Fibroblast of peridontal ligament (primary cell): ENCODE measurements at regions not wholly inside any gene's neighbourhood (a gene's known extent, or its start where the extent isn't known, plus 50 kb on each side); places are given as distances from the start of the nearest gene placed in this dataset.
"Not testable (repeated sequence)": the region's sequence is repeated elsewhere in the genome, so short reads cannot be mapped to it uniquely, and the experiment has no call there.

Experiments used
- DNase-seq: peaks from one replicate; pipeline ENCODE4 v3.0.0-alpha.2; 2010; ENCODE audit errors: extremely low read depth

DNA sequence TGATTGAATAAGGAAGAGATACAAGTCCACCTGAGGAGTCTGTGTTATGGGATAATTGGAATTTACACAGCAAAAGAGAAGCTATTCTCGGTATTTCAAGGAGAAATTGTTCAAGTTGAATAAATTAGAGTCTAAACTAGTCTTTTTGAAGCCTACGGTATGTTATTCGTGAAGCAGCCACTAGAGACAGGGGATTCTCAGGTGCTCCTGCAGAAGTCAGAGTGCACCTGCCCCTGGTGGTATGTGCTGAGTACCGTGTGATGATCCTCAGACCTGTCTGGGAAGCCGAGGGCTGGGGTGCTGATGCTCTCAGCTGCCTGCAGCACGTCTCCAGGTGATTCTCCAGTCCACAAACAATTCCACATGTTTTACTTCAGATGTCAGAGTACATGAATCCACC lies 1171.7 kb downstream of the RPIA start:
- not testable (repeated sequence) for DNase-seq

DNA sequence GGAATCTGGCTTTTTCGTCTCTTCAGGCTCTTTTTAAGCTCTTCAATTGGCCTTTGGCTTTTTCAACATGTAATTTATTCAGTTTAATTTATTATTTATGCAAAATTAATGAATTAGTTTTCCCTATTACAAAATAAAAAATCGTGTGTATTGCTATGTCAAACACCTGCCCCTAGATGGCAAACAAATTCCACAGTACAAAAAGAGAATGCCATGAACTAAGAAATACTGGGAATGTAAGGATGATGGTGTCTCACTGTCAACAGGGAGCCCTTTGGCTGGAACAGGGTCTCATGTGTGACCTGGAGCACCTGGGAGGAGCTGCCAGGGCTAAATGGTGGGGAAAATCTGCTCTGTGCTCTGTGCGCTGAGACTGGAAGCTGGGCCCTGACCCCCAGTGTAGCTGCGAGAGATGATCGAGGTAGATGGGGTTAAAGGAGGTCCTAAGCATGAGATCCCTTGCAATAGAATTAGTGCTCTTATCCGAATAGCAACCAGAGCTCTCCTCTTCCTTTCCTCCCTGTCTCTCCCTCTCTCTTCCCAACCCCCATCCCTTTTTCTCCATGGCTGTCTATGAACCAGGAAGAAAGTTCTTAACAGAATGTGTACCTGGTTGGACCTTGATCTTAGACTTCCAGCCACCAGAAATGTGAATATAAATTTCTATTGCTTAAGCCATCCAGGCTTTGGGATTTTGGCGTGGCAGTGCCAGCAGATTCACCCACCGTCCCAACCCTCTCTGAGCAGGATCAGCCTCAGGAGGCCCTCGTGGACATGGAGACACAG lies 1183.5 kb downstream of the RPIA start:
- DNase-seq = not testable (repeated sequence)

DNA sequence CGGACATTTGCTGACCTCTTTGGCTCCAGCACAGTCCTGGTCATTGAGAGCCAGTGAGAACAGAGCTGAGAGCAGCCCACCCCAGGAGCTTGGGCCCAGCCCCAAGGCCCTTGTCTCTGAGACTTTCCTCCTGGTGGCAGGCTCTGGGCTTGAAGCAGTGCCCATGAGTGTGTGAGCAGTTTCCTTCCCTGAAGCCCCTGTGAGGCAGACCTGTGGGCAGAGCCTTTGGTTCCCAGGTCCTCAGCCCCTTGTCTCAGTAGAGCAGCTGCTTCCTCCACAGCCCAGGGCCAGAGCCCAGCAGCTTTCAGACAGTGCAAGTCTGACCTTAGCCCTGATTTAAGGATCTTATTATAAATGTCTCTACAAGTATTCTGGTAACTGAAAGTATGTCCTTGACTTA lies 1185.0 kb downstream of the RPIA start:
- not testable (repeated sequence) for DNase-seq

DNA sequence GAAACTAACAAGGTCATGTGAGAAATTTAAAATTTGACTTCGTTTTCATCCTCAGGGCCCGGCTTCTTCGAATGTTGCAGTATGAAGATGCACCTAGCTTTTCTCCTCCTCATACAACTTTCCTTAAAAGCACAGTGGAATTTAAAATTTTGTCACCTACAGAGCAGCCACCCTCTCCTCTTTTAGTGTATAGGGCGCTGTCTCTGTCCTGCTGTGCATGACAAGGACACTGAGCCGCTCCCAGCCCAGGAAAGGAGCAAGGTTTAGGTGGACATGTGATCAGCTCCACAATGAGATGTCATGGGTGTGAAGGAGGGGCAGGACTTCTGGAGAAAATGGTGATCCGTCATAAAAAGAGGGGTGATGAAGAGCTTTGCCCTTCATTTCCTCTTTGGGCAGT lies 1185.4 kb downstream of the RPIA start:
- DNase-seq = not testable (repeated sequence)

DNA sequence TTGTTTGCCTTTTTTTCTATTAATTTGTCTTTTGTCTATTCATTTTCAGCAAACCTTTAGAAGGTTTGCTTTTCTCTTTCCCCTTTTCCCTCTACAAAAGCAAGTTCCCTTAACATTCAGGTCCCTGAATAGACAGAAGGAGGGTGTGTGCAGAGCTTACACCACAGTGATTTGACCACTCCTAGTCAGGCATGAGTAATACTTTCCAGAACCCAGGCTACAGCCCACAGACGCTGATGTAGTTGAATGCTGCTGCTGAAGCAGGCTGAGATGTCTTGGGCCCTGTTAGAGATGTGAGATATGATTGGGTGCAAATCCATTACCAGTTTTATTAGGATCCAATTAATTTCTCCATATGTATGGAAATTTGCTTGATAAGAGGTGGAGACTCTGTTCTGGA lies 1191.4 kb downstream of the RPIA start:
- not testable (repeated sequence) for DNase-seq

DNA sequence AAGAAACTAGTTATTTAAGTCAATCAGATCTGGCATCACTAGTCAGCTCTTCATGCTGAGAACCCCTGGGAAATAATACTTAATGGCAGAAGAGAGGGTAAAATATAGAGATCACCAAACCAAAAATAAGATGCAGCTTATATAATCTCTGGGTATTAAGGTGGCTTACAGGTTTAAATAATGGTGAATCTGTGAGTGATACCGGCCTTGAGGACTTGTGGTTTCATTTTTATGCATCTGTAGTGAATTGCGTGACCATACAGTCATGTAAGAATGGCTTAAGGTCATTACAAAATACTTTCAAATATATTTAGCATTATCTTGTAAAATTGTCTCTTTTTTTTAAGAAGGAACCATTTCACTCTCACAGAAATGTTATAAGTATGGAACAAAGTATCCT lies 1192.2 kb downstream of the RPIA start:
- not testable (repeated sequence) for DNase-seq

DNA sequence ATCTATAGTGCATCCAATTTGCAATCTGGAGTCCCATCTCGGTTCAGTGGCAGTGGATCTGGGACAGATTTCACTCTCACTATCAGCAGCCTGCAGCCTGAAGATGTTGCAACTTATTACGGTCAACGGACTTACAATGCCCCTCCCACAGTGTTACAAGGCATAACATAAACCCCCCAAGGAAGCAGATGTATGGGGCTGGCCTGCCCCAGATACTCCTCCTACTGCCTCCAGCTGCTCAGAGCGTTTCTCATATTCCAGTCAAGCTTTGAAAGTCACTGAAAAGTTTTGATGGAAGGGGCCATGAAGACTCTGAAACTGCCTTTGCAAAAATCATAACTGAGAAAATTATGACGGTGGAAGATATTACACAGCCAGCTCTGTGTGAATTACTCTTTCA lies 1193.6 kb downstream of the RPIA start:
- not testable (repeated sequence) for DNase-seq

DNA sequence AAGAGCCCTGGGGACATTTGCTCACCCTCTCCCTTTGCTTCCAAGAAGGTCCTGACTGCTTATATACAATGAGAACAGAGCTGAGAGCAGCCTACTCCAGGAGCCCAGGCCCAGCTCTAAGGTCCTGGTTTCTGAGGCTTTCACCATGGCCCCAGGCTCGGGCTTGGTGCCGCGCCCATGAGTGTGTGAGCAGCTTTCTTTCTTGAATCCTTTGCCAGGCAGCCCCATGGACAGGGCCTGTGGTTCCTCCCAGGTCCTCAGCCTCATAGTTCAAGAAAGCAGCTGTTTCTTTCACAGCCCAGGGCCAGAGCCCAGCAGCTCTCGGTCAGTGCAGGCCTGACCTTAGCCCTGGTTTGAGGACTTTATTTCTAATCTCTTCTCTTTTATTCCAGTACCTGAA lies 1197.2 kb downstream of the RPIA start:
- not testable (repeated sequence) for DNase-seq

DNA sequence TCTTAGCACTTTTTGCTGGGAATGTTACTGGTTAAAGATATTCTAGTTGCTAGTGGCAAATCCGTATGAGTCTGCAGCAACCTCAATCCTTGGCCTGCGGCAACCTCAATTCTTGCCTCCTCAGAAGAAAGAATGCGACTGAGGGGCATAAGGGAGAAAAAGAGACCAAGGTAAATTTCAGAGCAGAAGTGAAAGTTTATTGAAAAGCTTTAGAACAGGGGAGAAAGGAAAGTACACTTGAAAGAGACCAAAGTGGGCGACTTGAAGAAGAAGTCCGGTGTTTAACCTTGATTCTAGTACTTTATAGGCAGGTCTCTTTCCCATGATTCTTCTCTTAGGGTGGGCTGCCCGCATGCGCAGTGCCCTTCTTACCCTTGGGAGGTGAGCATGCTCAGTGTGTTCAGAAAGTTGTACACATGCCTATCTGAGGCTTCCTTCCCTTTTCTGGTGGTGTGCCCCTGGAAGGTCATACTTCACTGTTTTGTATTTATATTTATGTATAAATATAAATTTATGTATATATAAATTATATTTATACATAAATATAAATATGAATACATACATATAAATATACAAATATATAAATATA lies 1198.8 kb downstream of the RPIA start:
- DNase-seq = not testable (repeated sequence)

DNA sequence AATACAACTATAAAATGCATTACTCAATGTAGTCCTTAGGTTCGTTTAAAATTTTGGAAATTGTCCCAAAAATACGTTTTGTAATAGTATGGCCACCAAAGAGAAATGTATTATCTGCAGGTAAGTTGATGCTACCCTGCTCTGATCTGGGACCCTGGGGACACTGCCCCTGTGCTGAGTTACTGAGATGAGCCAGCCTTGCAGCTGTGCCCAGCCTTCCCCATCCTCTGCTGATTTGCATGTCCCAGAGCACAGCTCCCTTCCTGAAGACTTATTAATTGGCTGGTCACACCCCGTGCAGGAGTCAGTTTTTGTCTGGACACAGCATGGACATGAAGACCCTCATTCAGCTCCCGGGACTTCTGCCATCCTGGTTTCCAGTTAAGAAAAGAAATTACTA lies 1203.5 kb downstream of the RPIA start:
- DNase-seq = not testable (repeated sequence)

DNA sequence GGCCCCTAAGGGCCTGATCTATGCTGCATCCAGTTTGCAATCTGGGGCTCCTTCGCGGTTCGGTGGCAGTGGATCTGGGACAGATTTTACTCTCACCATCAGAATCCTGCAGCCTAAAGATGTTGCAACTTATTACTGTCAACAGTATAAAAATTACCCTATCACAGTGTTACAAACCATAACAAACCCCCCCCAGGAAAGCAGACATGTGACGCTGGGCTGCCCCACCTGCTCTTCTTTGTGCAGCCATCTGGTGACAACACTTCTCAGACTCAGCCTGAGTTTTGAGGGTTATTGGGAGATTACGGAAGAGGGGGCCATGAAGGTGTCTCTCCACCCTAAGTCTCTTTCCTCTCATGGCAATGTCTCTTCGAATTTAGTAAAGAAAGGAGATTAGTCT lies 1204.2 kb downstream of the RPIA start:
- DNase-seq = not testable (repeated sequence)

DNA sequence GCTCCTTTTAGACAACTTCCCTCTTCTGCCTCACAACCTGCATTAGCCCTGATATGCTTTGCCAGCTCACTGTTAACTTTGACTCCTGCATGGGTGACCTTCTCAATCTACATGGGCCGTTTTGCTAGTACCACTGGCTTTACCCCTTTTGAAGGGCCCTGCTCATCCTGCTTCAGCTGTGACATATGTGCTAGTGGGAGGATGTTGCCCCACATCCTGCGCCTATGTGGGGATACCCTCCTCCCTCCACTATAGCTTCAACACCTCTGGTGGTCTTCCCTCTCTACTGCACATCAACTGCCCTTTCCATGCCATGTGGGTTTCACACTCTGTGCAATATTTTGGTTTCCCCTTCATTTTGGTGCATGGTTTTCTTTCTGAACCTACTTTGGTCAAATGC lies 1235.5 kb downstream of the RPIA start:
- not testable (repeated sequence) for DNase-seq

DNA sequence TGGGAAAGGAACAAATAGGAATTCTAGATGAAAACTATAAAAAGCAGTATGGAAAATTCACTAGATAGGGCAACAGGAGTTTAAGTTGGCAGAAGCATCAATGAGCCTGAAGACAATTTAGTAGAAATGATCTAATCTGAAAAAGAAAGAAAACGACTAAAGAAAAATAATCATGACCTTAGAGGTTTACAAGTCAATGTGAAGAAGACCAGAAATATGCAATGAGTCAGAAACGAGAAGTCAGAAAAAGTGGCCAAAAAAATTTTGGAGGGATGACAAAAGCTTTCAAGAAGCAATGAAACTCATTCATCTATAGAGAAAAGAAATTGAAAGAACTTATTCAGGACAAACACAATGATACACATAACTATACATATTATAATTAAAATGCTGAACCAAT lies 1244.0 kb downstream of the RPIA start:
- DNase-seq = peak; percentile 90

DNA sequence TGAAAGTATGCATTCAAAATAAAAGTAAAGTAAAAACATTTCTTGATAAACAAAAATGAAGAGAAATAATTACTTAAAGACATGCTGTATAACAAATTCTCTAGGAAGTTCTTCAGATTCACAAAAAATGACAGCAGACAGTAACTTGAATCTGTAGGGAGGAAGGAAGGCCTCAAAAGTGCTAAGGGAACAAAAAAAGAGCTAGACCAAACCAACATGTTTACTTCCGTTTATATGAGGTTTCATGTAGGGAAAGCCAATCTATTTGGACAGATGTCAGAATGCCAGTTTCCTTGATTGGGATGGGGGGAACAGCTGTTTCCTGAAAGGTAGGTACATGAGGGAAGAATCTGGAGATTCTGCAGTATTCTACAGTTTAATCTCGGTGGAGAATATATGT lies 1244.5 kb downstream of the RPIA start:
- peak; percentile 32 for DNase-seq

DNA sequence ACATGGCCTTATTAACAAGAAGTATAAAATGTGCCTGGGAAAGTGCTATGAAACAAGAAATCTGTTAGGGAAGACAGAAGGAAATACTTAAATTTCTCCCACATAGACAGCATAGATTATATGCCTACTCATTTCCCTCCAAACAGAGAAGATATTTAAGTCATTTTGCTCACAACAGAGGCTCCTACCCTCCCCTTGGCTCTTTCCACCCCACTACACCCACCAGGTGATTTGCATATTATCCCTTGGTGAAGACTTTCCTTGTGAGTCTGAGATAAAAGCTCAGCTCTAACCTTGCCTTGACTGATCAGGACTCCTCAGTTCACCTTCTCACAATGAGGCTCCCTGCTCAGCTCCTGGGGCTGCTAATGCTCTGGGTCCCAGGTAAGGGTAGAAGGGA lies 1245.1 kb downstream of the RPIA start:
- not testable (repeated sequence) for DNase-seq

DNA sequence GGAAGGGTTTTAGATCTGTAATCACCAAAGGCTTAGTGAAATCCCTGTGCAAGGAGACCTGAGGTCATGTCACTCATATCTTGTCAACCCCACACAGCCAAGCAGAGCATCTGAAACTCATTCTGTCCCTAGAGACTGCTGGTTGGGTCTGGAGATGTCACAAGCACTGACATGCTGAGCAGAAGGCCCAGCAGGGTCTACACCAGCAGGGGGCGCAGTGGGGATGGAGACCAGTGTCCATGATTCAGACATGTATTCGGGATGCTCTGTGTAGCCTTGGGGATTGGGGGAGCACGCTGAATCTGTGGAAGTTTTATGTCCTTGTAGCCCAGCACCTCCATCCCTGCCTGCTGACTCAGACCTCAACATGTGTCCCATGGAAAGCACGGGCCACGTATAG lies 1247.3 kb downstream of the RPIA start:
- not testable (repeated sequence) for DNase-seq

DNA sequence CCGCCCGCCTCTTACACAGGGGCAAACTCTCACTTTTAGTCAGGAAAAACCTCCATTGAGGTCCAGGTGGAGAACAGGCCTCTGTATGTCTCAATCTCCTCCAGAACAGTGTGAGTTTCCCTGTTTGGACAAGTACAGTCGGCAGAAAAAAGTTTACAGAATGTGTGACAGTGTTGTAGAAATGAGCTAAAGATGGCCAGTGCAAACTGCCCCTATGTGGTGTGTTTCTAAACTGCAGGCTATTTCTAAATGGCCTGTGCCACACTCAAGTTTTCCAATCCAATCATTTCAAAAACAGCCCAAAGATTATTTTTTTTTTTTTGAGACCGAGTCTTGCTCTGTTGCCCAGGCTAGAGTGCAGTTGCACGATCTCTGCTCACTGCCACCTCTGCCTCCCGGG lies 1252.8 kb downstream of the RPIA start:
- not testable (repeated sequence) for DNase-seq

DNA sequence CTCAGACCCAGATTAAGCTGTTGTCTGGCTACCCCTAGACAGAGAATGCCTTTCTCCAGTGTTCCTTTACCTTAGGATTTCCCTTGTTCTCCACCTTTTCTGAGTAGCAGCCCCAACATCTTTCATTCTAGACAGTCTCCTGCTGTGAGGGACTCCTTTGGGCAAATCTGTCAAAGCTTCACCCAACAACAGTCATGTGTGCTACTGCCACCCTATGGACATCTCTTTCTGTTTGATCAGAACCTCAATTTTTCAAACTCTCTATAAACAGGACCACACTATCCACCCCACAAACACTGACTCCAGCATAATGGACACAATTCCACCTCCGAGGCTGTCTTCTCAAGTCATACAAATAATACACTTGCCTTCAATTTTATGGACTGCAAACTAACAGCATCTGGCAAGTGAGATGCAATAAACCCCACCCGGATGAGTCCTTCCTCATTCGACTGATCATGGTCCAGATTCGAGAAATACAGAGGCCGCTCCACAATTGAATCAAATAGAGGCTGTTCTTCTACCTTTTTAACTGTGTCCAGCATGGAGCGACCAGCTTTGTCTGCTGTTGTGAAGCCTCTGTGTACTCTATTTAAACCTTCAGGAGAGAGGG lies 1253.6 kb downstream of the RPIA start:
- not testable (repeated sequence) for DNase-seq

DNA sequence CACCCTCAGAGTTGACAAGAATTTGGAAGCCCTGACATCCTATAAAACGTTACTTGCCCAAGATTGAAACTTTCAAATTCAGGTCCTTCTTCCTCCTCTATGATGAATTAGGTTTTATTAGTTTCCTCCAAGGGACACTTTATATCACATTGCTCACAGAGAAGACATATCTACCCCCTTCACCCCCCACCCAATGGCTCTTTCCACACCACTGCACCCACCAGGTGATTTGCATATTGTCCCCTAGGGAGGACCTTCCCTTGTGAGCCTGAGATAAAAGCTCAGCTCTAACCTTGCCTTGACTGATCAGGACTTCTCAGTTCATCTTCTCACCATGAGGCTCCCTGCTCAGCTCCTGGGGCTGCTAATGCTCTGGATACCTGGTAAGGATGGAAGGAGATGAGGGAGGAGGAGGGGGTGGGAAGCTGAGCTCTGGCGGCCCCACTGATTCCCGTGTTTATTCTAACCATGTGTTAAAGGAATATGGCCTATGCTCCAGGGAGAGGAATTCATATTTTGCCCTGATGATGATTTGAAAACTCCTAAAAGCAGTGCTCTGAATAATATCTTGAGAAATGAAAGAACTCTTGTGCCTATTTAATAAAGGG lies 1255.8 kb downstream of the RPIA start:
- DNase-seq = not testable (repeated sequence)

DNA sequence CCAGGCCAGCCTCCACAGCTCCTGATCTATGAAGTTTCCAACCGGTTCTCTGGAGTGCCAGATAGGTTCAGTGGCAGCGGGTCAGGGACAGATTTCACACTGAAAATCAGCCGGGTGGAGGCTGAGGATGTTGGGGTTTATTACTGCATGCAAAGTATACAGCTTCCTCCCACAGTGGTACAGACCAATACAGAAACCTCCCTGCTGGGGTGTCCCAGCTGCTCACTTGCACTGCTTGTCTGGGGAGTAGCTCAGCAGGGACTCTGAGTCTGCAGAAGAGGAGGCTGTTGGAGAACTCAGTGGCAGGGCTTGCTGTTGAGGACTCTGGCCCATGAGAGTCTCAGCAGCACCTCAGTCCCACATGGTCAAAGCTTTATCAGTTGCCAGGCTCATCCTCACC lies 1256.6 kb downstream of the RPIA start:
- DNase-seq = not testable (repeated sequence)

DNA sequence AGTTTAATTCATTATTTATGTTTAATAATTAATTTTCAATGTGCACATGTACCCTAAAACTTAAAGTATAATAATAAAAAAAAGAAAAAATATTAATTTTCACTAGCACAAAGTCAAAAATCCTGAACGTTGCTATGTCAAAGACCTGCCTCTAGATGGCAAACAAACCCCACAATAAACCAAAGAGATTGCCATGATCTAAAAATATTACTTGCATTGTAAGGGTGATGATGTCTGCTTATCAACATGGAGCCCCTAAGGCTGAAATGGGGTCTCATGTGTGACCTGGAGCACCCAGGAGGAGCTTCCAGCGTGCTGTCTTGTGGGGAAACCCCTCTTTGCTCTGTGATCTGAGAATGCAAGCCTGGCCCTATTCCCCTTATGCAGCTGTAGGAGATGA lies 1259.3 kb downstream of the RPIA start:
- not testable (repeated sequence) for DNase-seq

DNA sequence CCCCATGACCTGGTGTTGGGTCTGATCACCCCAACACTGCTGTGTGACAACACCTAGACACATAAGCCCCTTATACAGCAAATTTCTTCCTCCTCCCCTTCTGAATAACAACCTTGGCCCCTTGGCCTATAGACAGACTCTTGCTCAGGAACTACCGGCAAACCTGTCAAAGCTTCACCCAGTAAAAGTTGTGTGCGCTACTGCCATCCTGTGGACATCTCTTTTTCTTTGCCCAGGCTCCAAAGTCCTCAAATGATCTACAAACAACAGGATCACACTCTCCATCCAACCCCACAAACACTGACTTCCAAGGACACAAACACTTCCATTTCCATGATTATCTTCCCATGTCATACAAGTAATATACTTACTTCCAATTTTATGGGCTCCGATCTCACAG lies 1265.8 kb downstream of the RPIA start:
- DNase-seq = not testable (repeated sequence)
